HG03442 (cell line): ENCODE measurements at regions not wholly inside any gene's neighbourhood (a gene's known extent, or its start where the extent isn't known, plus 50 kb on each side); places are given as distances from the start of the nearest gene placed in this dataset.

Source experiments
- ATAC-seq: cut with Tn5 transposase; IDR thresholded peaks from one replicate; pipeline ENCODE4 v1.9.1; 2021; ENCODE audit warnings: mild to moderate bottlenecking, moderate library complexity; ENCODE audit not compliant: unreplicated experiment

DNA sequence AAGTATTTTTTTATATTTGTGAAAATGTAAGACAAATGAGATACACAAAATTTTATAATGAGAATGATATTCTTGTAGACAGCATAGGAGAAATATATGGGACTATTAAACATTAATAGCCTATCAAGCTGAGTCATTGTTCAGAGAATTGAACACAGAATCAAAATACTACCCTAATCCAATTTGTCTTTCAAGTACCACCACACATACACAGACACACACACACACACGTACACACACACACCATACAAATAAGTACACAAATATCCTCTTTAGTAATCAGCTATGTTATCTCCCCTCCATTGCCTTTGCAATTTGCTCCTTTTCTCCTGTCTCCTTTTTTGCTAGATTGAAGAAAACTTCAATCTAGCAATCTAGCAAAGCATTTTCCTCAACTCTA, 499.3 kb downstream of the FOXG1 start:
- no peak for ATAC-seq

DNA sequence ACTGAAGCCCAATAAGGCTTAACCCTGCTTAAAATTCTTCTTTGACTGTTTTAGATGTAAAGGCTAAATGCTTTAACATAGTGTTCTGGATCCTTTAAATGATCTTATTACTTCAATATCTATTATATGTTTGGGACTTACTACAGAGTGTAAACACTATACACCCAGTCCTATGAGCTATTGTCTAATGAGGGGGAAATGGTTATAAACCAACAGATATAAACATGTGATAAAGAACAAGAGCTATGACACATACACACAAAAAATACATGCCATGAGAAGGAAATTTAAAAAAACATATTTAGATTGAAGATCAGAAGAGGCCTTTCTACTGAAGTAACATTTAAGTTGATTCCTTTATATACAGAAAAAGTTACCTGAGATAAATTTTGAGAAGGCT, 505.1 kb downstream of the FOXG1 start:
- no peak for ATAC-seq

- no peak for ATAC-seq
Measured at GRCh38 chr14:29273513-29273912, 506.9 kb downstream of the FOXG1 start.

DNA sequence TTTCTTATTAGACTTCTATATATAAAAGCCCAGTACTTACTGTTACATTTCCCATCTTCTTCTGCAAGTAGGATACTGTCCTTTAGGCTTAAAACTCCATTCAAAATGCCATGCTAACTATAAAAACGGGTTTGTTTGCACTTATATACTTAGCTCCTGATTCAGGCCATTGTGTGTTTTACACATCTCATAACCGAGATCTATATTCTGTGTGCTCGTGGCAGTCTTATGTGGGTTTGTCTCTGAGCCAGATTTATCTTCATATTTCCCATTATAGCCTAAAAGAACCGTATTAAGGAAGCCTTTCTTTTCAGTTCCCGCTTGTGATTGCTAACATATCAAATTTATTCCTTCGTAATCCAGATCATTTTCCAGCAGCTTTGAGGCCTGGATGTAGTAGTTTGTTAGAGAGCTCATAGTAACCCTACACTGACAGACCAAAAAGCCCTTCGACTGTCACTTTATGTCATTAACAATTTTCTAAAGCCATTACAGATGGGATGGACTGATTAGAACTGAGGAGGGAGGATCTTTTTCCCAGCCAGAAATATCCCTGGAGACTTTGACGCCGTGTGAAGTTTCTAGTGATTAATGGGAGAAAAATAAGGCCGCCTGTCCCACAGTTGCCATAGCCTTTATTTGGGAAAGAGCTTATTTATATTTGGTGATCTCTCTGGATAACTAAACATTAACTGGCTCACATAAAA, 508.5 kb downstream of the FOXG1 start:
- no peak for ATAC-seq

GRCh38 chr14:29278301-29279263, 512.0 kb downstream of the FOXG1 start:
- ATAC-seq: no peak

DNA sequence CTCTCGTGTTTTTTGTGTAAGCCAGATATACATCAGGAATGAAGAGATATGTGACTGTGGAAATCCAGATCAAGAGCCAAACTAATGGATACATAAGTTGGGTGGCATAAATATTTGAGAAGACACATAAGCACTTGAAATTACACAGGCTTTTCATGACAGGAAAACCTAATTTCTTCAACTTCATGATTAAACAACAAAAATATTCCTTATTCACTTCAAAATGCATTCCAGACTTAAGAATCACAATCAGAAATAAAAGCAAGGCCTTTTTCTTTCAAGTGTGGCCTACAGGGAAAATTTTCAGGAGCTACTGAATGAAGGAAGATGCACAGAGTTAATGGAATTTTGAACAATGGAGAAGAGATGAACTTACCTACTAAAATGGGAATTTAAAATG, 515.6 kb downstream of the FOXG1 start:
- no peak for ATAC-seq

DNA sequence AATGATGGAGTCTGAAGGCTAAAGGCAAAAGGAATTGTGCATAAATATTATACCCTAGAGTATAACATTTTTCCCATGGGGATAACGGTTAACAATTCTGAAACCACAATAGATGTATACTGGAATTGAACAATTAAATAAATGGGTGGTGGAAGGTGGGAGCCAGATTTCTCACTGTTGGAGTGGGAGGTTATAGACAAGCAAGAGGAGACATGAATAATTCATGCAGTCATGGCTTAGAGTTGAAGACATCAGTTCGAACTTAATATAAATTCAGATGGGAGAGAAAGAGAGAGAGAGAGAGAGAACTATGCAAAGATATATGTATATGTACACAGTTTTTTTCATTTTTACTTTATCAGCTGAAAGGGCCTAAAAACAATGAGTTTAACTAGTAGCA, 523.9 kb downstream of the FOXG1 start:
- no peak for ATAC-seq

GRCh38 chr14:29299372-29299771, 532.8 kb downstream of the FOXG1 start:
- no peak for ATAC-seq

DNA sequence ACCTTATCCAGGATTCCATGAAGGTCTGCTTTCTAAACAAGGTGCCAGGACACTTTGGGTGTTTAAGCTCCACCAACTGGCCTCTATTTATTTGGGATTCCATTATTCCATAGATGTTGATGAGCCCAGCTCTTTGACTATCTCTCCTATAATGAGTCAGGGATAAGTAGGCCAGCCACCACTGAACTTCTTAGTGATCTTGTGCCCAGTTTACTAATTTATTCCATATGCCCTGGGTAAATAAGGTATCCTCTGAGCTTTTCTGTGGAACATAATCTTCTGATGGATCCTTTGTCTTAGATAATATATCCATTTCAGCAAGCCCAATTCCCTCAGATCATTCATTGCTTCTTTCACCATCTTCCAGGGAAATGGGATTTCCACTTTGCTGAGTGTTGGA, 535.0 kb downstream of the FOXG1 start:
- ATAC-seq: no peak

DNA sequence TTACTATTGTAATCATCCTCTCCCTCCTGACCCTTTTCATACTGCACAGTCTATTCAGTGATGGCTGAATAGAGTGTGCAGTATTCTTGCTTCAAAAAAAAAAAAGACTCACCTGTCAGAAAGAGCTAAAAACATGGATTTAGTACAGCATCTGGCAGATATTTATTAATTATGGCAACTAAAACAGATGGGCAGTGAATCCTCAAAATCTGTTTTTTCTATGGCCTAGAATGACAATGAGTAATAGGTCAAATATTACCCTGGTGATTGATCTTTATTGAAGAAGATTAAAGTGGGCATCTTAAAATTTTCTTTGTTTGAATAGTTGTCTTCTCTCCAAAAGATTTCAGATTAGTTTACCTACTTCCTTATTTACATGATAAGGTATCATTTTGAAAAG, 543.6 kb downstream of the FOXG1 start:
- no peak for ATAC-seq

GRCh38 chr14:29310757-29311156, 544.2 kb downstream of the FOXG1 start:
- ATAC-seq: no peak

- ATAC-seq: no peak
Measured at GRCh38 chr14:29311983-29312382, 545.4 kb downstream of the FOXG1 start.

GRCh38 chr14:29316936-29317335, 550.3 kb downstream of the FOXG1 start:
- ATAC-seq: no peak

- ATAC-seq: no peak
Measured at GRCh38 chr14:29317423-29317822, 550.8 kb downstream of the FOXG1 start.

- ATAC-seq: no peak
Measured at GRCh38 chr14:29320286-29320685, 553.7 kb downstream of the FOXG1 start.

DNA sequence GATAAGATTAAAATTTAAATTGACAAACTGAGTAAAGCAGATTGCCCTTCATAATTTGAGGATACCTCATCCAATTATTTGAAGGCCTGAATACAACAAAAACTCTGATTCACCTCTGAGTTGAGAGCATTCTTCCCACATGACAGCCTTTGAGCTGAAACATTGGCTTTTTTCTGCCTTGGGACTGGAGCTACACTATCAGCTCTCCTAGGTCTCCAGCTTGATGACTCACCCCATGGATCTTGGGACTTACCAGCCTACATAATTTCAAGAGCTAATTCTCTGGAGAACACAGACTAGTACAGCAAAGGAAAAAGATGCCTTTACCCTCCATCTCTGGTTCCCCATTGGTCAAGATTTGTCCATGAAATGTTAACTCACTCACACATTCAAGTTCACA, 555.1 kb downstream of the FOXG1 start:
- ATAC-seq: no peak

DNA sequence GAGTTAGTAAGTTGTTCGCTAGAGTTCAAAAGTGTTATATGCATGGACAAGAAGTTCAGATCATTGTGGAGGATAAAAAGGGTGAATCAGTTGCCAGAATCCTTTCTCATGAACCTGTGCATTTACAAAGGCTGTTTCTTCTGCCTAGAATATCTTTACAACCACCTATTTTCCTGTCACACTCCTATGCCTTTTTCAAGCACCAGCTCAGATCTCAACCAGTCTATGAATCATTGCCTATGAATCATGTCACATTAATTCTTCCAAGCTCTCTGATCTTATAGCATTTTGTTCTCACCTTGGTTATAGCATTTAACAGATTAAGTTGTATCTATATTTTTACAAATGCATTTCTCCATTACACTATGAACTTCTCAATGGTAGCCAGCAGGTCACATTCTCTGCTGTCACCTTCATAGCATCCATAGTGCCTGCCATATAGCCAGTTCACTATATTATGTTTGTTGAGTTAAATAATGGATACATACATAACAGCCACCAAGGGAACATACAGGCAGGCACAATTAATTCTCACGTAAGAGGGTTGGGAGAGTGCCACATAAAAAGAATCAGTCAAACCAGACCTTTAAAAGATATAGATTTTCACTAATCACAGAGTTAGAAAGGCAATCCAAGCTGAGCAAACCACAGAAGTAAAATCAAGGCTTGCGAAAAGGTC, 573.0 kb downstream of the FOXG1 start:
- no peak for ATAC-seq

- ATAC-seq: no peak
Measured at GRCh38 chr14:29348504-29348903, 579.1 kb downstream of the PRKD1 start.

DNA sequence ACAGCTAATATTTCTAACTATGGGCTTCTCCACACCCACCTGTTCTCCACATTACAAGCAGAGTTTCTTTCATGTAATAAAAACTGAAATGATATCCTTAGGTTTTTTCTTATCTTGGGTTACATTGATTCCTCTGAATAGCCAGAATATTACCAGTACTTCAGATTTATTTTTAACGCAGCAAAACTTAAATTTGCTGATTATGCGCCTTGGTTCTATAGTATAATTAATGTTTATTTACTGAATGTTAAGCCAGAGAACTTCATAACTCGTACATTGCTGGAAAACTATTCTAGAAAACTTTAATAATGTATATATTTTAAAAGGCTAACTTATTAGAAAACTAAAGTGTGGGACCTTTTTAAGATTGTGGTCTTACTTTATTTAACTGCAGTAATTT, 577.2 kb downstream of the PRKD1 start:
- no peak for ATAC-seq

GRCh38 chr14:29351996-29352705, 575.5 kb downstream of the PRKD1 start:
- no peak for ATAC-seq

GRCh38 chr14:29352706-29353080, 575.0 kb downstream of the PRKD1 start:
- ATAC-seq: no peak
